Astrocyte (in vitro differentiated cells and primary cell): ENCODE measurements at regions not wholly inside any gene's neighbourhood (a gene's known extent, or its start where the extent isn't known, plus 50 kb on each side); places are given as distances from the start of the nearest gene placed in this dataset.

Experiments
- DNase-seq: peaks from one replicate; pipeline ENCODE4 v3.0.0-alpha.2; 2010; ENCODE audit warnings: low read depth
- FAIRE-seq: peaks from 2 replicates; lab custom pipeline; 2011; peaks lifted over from hg19 to GRCh38; lab: Jason Lieb, UNC
- H2AFZ ChIP-seq: 2 replicates; pipeline ENCODE4 v1.6.0; 2012; ENCODE audit warnings: low read depth, low read length, inconsistent platforms
- H3K27ac ChIP-seq: 2 replicates; pipeline ENCODE4 v1.5.1; 2011; ENCODE audit warnings: low read depth, low read length, inconsistent platforms
- H3K27me3 ChIP-seq: 2 replicates; pipeline ENCODE4 v1.6.0; 2011; ENCODE audit warnings: low read length, inconsistent platforms; ENCODE audit not compliant: insufficient read depth
- H3K36me3 ChIP-seq: 2 replicates; pipeline ENCODE4 v1.5.1; 2011; ENCODE audit warnings: low read length, inconsistent platforms; ENCODE audit not compliant: insufficient read depth
- H3K4me1 ChIP-seq: 2 replicates; pipeline ENCODE4 v1.5.1; 2011; ENCODE audit warnings: low read length, inconsistent platforms; ENCODE audit not compliant: insufficient read depth
- H3K4me2 ChIP-seq: 2 replicates; pipeline ENCODE4 v1.6.0; 2012; ENCODE audit warnings: low read length, inconsistent platforms
- H3K4me3 ChIP-seq: 2 replicates; pipeline ENCODE4 v1.5.1; 2011; ENCODE audit warnings: low read depth, mild to moderate bottlenecking, low read length, inconsistent platforms; ENCODE audit not compliant: insufficient read depth
- H3K79me2 ChIP-seq: 2 replicates; pipeline ENCODE4 v1.6.0; 2012; ENCODE audit warnings: mild to moderate bottlenecking, low read length, inconsistent platforms; ENCODE audit not compliant: insufficient read depth
- H3K9ac ChIP-seq: 2 replicates; pipeline ENCODE4 v1.6.0; 2012; ENCODE audit warnings: mild to moderate bottlenecking, low read length, inconsistent platforms
- H3K9me3 ChIP-seq: 2 replicates; pipeline ENCODE4 v1.5.1; 2012; ENCODE audit warnings: low read depth, mild to moderate bottlenecking, low read length, inconsistent platforms; ENCODE audit not compliant: insufficient read depth
- H4K20me1 ChIP-seq: 2 replicates; pipeline ENCODE4 v1.6.0; 2012; ENCODE audit warnings: low read length, inconsistent platforms; ENCODE audit not compliant: insufficient read depth
- H3K27ac Mint-ChIP-seq: one replicate; pipeline ENCODE4 v1.8.0; 2021; ENCODE audit warnings: mild to moderate bottlenecking, mixed read lengths; ENCODE audit not compliant: unreplicated experiment
- H3K27me3 Mint-ChIP-seq: one replicate; pipeline ENCODE4 v1.8.0; 2021; ENCODE audit warnings: low read depth, mixed read lengths; ENCODE audit not compliant: unreplicated experiment
- H3K36me3 Mint-ChIP-seq: one replicate; pipeline ENCODE4 v1.8.0; 2021; ENCODE audit warnings: low read depth, mixed read lengths; ENCODE audit not compliant: unreplicated experiment
- H3K4me1 Mint-ChIP-seq: one replicate; pipeline ENCODE4 v1.8.0; 2021; ENCODE audit warnings: low read depth, mixed read lengths; ENCODE audit not compliant: unreplicated experiment
- H3K4me3 Mint-ChIP-seq: one replicate; pipeline ENCODE4 v1.8.0; 2021; ENCODE audit warnings: mild to moderate bottlenecking, moderate library complexity, mixed read lengths; ENCODE audit not compliant: unreplicated experiment
- H3K9me3 Mint-ChIP-seq: one replicate; pipeline ENCODE4 v1.8.0; 2021; ENCODE audit warnings: mild to moderate bottlenecking, mixed read lengths; ENCODE audit not compliant: unreplicated experiment
- CTCF ChIP-seq: IDR thresholded peaks from 2 replicates; pipeline ENCODE4 v1.5.1; 2011; ENCODE audit warnings: low read depth, mild to moderate bottlenecking, inconsistent platforms, low read length, moderate library complexity; ENCODE audit not compliant: insufficient read depth
- EZH2 ChIP-seq: IDR thresholded peaks from 2 replicates; pipeline ENCODE4 v1.6.1; 2012; ENCODE audit warnings: mild to moderate bottlenecking, low read length, inconsistent platforms; ENCODE audit not compliant: insufficient read depth

GRCh38 chr11:91382946-91383345 is 841.7 kb upstream of the FAT3 start:
- Mint-ChIP-seq H3K4me3 (no peak overlapping the region), H3K9me3 (no peaks in the 10 kb centered on the region), H3K27ac (no peak overlapping the region), H3K4me1 (no peaks in the 10 kb centered on the region), H3K36me3 (no peaks in the 10 kb centered on the region), H3K27me3 (no peaks in the 10 kb centered on the region)
- Histone ChIP-seq H3K4me2 (no peak overlapping the region), H3K79me2 (no peaks in the 10 kb centered on the region), H3K4me1 (no peaks in the 10 kb centered on the region), H4K20me1 (no peaks in the 10 kb centered on the region), H3K27me3 (no peaks in the 10 kb centered on the region), H3K4me3 (no peak overlapping the region), H2AFZ (no peak overlapping the region), H3K9ac (no peak overlapping the region), H3K36me3 (no peaks in the 10 kb centered on the region), H3K9me3 (no peaks in the 10 kb centered on the region), H3K27ac (no peak overlapping the region)
- TF ChIP-seq CTCF (no peak), EZH2 (no peak)
- DNase-seq (no peak), FAIRE-seq (no peak)

GRCh38 chr11:91374794-91375193 is 849.8 kb upstream of the FAT3 start:
- no peaks in the 10 kb centered on the region for H3K36me3 ChIP-seq
- H3K9ac ChIP-seq = no peak overlapping the region
- TF ChIP-seq EZH2 = no peak
- TF ChIP-seq CTCF = no peak
- Mint-ChIP-seq H3K4me1 (no peaks in the 10 kb centered on the region), H3K27ac (no peak overlapping the region), H3K9me3 (no peaks in the 10 kb centered on the region), H3K36me3 (no peaks in the 10 kb centered on the region), H3K27me3 (no peaks in the 10 kb centered on the region), H3K4me3 (no peak overlapping the region)
- H3K4me2 ChIP-seq = no peak overlapping the region
- H2AFZ ChIP-seq = no peak overlapping the region
- H4K20me1 ChIP-seq = no peaks in the 10 kb centered on the region
- no peak for DNase-seq
- H3K79me2 ChIP-seq = no peaks in the 10 kb centered on the region
- H3K27ac ChIP-seq = no peak overlapping the region
- no peaks in the 10 kb centered on the region for H3K9me3 ChIP-seq
- H3K4me3 ChIP-seq = no peak overlapping the region
- H3K27me3 ChIP-seq = no peaks in the 10 kb centered on the region
- no peak for FAIRE-seq
- no peaks in the 10 kb centered on the region for H3K4me1 ChIP-seq

GRCh38 chr11:91373497-91373896 is 851.1 kb upstream of the FAT3 start:
- Mint-ChIP-seq H3K4me3 (no peak overlapping the region), H3K27me3 (no peaks in the 10 kb centered on the region), H3K36me3 (no peaks in the 10 kb centered on the region), H3K27ac (no peak overlapping the region), H3K9me3 (no peaks in the 10 kb centered on the region), H3K4me1 (no peaks in the 10 kb centered on the region)
- Histone ChIP-seq H3K27ac (no peak overlapping the region), H3K79me2 (no peaks in the 10 kb centered on the region), H3K4me2 (no peak overlapping the region), H3K4me3 (no peak overlapping the region), H4K20me1 (no peaks in the 10 kb centered on the region), H2AFZ (no peak overlapping the region), H3K27me3 (no peaks in the 10 kb centered on the region), H3K36me3 (no peaks in the 10 kb centered on the region), H3K4me1 (no peaks in the 10 kb centered on the region), H3K9ac (no peak overlapping the region), H3K9me3 (no peaks in the 10 kb centered on the region)
- no peak for FAIRE-seq
- no peak for DNase-seq
- TF ChIP-seq EZH2 (no peak), CTCF (no peak)
